HEK293 (cell line): ENCODE measurements at regions not wholly inside any gene's neighbourhood (a gene's known extent, or its start where the extent isn't known, plus 50 kb on each side); places are given as distances from the start of the nearest gene placed in this dataset.

ENCODE experiments used
- ATF2 ChIP-seq: fragments of 450-650 bp; formaldehyde crosslinking; IDR thresholded peaks from 2 replicates; pipeline ENCODE4 v1.5.1; 2016; ENCODE audit warnings: missing biosample characterization, missing genetic modification characterization, low read depth
- CTCF ChIP-seq: fragments of 450-650 bp; formaldehyde crosslinking; IDR thresholded peaks from 2 replicates; pipeline ENCODE4 v1.5.1; 2016; ENCODE audit warnings: missing biosample characterization, missing genetic modification characterization
- KLF7 ChIP-seq: fragments of 450-650 bp; formaldehyde crosslinking; IDR thresholded peaks from 2 replicates; pipeline ENCODE4 v1.5.1; 2016; ENCODE audit warnings: missing biosample characterization, missing genetic modification characterization, borderline replicate concordance
- SALL2 ChIP-seq: fragments of 450-650 bp; formaldehyde crosslinking; IDR thresholded peaks from 2 replicates; pipeline ENCODE4 v1.5.0; 2017; ENCODE audit warnings: missing biosample characterization, mild to moderate bottlenecking, missing genetic modification characterization, borderline replicate concordance
- ZFP3 ChIP-seq: fragments of 450-650 bp; formaldehyde crosslinking; IDR thresholded peaks from 2 replicates; pipeline ENCODE4 v1.5.1; 2016; ENCODE audit warnings: low read depth, missing biosample characterization, missing genetic modification characterization
- ZNF10 ChIP-seq: fragments of 450-650 bp; formaldehyde crosslinking; IDR thresholded peaks from 2 replicates; pipeline ENCODE4 v1.5.1; 2017; ENCODE audit warnings: missing biosample characterization, missing genetic modification characterization
- ZNF184 ChIP-seq: fragments of 450-650 bp; IDR thresholded peaks from 2 replicates; pipeline ENCODE4 v1.5.1; 2018; ENCODE audit warnings: missing biosample characterization, mild to moderate bottlenecking, missing genetic modification characterization
- ZNF214 ChIP-seq: fragments of 450-650 bp; formaldehyde crosslinking; IDR thresholded peaks from 2 replicates; pipeline ENCODE4 v1.5.1; 2017; ENCODE audit warnings: missing biosample characterization, mild to moderate bottlenecking, missing genetic modification characterization, borderline replicate concordance
- ZNF324 ChIP-seq: fragments of 450-650 bp; formaldehyde crosslinking; IDR thresholded peaks from 2 replicates; pipeline ENCODE4 v1.5.1; 2016; ENCODE audit warnings: missing biosample characterization, missing genetic modification characterization
- ZNF626 ChIP-seq: fragments of 450-650 bp; sonication (Bioruptor Pico); formaldehyde crosslinking; IDR thresholded peaks from 2 replicates; pipeline ENCODE4 v1.5.1; 2018; ENCODE audit warnings: missing biosample characterization, missing genetic modification characterization, inconsistent platforms

- TF ChIP-seq ZFP3 (tag by site-specific recombination) (no peak), ZNF626 (tag by site-specific recombination) (no peak), SALL2 (tag by site-specific recombination) (no peak), ZNF184 (tag by site-specific recombination) (no peak), CTCF (tag by site-specific recombination) (no peak), ZNF214 (no peak), ZNF10 (no peak), KLF7 (tag by site-specific recombination) (no peak), ATF2 (no peak), ZNF324 (tag by site-specific recombination) (no peak)
Measured at GRCh38 chr12:80019691-80020090, 79.6 kb upstream of the OTOGL start.
